NT2/D1 (cell line): ENCODE measurements at regions not wholly inside any gene's neighbourhood (a gene's known extent, or its start where the extent isn't known, plus 50 kb on each side); places are given as distances from the start of the nearest gene placed in this dataset.

Experiments
- SUZ12 ChIP-seq: IDR thresholded peaks from 2 replicates; pipeline ENCODE4 v1.6.1; 2011; ENCODE audit not compliant: insufficient read length, insufficient read depth; ENCODE audit errors: extremely low read depth
- YY1 ChIP-seq: IDR thresholded peaks from 2 replicates; pipeline ENCODE4 v1.6.1; 2011; ENCODE audit not compliant: insufficient read length, insufficient read depth

GRCh38 chr12:105510526-105510925 lies 180.0 kb downstream of the C12orf75 start:
- TF ChIP-seq YY1 = no peak
- no peak for TF ChIP-seq SUZ12
